ENCODE measurements at regions not wholly inside any gene's neighbourhood (a gene's known extent, or its start where the extent isn't known, plus 50 kb on each side); places are given as distances from the start of the nearest gene placed in this dataset.
"Not testable (repeated sequence)": the region's sequence is repeated elsewhere in the genome, so short reads cannot be mapped to it uniquely, and the experiment has no call there.

DNA sequence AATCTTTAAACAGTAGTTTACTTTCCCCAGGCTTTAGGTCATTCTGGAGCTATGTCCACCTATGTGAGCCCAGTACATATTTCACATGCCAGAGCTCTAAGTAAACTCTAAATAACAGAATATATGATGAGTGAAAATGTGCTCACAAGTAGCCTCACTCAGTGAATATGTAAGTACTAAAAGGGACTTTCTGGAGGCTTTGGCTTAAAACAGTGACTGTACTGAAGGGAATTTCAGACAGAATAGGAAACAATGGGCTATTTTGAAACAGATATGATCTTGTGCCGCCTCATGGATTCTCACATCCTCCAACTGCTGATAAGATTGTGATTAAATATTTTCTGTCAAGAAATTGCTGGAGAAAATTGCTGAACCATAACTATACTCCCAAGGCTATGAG is 747.9 kb downstream of the SOCS6 start:
- DNase-seq, result no peak

- DNase-seq, result not testable (repeated sequence)
Measured at GRCh38 chr18:71031296-71032191, 742.7 kb downstream of the SOCS6 start.

- not testable (repeated sequence) for DNase-seq
Measured at GRCh38 chr18:71030085-71030484, 741.2 kb downstream of the SOCS6 start.

GRCh38 chr18:71028285-71028762 is 739.5 kb downstream of the SOCS6 start:
- DNase-seq, result no peak

DNA sequence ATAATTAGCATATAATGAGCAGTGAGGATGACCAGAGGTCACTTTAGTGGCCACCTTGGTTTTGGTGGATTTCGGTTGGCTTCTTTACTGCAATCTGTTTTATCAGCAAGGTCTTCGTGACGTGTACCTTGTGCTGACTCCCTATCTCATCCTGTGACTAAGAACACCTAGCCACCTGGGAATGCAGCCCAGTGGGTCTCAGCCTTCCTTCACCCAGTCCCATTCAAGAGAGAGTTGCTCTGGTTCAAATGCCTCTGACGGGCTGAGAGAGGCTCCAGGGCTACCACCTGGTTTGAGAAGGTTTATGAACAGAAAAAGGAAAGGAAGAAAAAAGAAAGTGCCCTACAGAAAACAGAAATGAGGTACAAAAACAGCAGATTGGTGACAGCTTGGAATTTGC is 738.7 kb downstream of the SOCS6 start:
- DNase-seq, result no peak

- DNase-seq, result no peak
Measured at GRCh38 chr18:71025505-71026225, 736.8 kb downstream of the SOCS6 start.

DNA sequence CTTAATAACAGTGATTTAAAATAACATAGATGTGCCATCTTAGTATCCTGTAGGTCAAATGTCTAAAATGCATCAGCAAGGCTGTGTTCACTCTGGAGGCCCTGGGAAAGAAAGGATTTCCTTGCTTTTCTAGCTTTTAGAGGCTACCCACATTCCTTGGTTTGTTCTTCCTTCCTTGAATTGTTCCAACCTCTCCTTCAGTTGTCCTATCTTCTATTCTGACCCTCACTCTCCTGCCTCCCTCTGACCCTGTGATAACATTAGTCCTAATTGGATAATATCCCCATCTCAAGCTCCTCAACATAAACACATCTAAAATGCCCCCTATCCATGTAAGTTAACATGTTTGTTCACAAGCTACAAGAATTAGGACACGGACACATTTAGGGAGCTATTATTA is 733.5 kb downstream of the SOCS6 start:
- no peak for DNase-seq

DNA sequence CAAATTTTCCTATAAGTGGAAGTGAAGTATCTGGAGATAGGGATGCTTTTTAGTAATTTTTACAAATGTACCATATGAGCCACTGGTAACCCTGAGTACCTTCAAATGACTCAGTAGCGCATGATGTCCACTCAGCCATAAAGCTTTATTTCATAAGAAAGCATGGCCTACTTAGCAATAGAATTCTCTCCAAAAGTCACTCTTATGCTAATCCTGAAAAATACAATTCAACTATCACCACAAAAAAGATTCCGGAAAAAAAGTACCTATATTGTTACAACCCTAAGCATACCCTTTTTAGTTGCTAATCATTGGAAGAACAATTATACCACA is 732.2 kb downstream of the SOCS6 start:
- DNase-seq, result no peak

GRCh38 chr18:71020342-71021029 is 731.6 kb downstream of the SOCS6 start:
- DNase-seq, result no peak

DNA sequence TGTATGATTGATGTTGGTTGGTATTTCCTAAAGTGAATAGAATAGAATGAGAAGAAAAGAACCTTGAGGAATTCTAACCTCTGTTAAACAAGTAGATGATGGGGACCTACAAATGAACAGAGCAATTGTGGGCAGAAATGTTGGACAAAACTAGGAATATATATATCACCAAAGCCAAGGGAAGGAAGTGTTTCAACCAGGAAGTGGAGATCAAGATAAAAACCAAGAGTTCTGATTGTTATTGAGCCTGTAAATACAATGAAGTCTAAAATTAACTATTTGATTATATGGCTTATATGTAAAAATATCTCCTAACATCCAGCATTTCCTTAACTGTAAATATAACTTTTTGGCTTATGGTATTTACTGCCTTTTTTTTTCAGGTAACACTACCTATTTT is 730.0 kb downstream of the SOCS6 start:
- DNase-seq, result no peak

GRCh38 chr18:71012789-71013188 is 723.9 kb downstream of the SOCS6 start:
- no peak for DNase-seq

- no peak for DNase-seq
Measured at GRCh38 chr18:71011389-71011788, 722.5 kb downstream of the SOCS6 start.

- DNase-seq, result no peak
Measured at GRCh38 chr18:71008257-71008656, 719.4 kb downstream of the SOCS6 start.

- DNase-seq, result no peak
Measured at GRCh38 chr18:71001597-71001996, 712.8 kb downstream of the SOCS6 start.

DNA sequence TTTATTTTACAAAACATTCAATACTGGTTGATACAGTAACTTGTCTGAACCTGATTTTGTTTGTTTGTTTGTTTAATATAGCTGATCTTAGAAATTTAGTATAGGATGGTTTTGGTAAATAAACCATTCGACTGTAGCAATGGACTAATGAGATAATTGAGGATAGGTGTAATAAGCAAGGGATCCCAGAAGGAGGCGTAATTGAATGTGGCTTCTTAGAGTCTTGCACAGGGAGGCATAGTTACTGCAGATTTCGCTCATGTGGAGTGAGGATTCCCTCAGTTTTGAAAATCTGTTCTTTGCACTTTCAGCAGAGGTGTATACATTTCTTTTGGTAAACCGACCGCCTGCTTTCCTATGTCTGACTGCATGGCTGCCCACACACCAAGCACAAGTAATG is 709.6 kb downstream of the SOCS6 start:
- DNase-seq, result no peak

GRCh38 chr18:70994116-70994515 is 705.3 kb downstream of the SOCS6 start:
- no peak for DNase-seq

DNA sequence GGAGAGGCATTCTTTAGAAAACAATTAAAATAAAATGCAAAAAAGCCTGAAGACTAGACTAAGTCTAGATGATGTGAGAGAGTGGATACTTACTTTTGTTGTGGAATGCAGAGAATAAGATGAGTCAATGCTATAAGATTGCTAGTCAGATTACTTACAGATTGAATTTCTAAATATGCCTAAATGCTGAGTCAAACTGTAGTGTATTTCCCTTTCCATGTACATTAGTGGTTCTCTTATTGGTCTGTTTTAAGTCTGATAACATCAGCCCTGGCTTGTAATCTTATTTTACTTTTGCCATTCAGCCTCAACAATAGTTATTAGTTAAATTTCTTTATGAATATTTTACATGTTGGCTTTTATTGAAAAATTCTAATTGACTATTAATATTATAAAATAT is 702.7 kb downstream of the SOCS6 start:
- DNase-seq, result no peak

DNA sequence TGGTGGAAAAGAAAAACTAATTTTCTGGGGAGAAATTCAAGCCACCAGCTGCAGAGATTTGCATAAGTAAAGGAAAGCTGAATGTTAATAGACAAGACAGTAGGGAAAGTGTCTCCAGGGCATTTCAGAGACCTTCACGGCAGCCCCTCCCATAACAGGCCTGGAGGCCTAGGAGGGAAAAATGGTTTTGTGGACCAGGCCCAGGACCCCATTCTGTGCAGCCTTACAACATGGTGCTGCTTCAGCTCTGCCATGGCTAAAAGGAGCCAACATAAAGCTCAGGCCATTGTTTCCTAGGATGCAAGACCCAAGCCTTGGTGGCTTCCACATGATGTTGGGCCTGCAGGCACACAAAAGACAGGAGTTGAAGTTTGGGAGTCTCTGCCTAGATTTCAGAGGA is 697.1 kb downstream of the SOCS6 start:
- no peak for DNase-seq

DNA sequence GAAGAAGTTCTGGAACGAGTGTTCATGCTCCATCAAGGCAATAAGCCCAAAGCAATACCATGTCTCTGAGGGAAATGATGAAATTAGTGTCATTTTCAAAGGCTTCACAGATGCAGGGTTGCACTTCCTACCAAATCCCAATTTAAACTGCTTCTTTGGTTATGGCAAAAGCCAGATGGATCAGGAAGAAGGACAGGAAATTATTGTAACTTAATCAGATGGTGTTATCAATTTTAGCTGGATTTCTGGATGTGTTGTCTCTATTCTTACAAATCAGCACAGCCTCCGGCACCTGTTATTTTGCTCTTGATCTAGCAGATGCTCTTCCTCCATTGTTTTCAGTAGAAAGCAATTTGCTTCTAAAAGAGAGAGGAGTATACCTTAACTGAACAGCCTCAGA is 693.4 kb downstream of the SOCS6 start:
- no peak for DNase-seq

DNA sequence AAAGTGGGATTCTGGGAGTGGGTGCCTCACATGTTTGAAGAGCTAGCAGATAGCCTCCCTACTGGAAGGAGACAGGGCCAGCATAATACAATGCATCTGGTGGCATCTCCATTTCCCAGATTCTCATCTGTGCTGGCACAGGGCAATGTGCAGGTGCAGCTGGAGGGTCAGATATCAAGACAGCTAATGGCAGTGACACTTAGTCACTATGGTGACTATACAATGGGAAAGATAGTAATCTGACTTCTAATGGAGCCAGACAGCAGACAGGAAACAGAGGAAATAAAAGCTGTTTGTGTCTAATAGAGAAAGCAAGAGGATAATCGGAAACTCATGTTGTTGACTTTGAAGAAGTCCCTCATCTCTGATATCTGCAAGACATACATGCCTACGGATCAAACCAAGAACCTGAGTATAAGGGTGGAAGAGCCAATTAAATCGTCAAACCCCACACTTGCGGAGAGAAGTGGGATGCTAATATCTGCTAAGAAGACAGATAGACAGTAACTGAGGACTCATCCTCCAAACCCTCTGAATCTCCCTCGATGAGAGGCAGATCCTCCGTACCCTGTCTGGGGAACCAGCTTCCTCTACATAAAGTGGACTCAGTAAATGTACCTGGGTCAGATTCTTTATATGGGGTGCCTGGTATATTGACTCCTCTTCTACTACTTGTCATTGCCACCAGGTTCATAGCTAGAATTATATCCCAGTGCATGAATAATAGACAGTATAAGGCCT is 692.7 kb downstream of the SOCS6 start:
- DNase-seq, result no peak

DNA sequence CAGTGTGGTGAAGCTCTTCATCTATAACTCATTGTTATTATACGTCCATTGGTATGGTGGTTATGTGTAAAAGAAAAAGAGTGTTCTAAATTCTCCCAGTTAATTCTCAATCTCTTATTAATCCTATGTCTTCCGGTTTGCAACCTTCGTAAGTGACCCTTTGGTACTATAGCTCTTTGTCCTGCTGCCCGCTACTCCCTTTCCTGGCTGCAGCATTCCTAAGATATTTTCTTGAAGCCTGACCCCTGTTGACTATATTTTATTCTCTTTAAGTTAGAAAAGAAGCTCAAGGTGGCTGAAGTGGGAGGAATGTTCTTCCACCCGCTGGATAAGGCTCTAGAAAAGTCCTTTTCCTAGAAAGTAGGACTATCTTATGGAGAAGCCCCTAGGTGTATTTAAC is 684.8 kb downstream of the SOCS6 start:
- DNase-seq, result no peak

- no peak for DNase-seq
Measured at GRCh38 chr18:70966419-70966818, 677.6 kb downstream of the SOCS6 start.

DNA sequence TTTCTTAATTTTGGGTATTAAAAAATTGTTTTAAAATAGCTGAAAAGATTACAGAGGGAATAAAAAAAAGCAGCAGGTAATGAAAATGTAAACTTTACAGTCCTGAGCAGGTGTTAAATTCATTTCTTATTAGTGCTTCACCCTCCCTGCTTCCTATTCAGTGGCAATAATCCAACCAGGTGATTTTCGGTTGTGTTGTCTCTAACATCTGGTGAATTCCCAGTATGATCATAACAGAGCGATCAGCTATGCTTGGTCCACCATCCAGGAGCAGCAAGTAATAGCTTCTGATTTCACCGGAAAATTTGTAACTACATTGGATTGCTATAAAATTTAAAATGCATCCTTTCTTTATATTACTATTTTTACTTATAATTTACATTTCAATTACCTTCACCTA is 673.1 kb downstream of the SOCS6 start:
- DNase-seq, result no peak
